HCT116 (cell line): ENCODE measurements at regions not wholly inside any gene's neighbourhood (a gene's known extent, or its start where the extent isn't known, plus 50 kb on each side); places are given as distances from the start of the nearest gene placed in this dataset.
"Not testable (repeated sequence)": the region's sequence is repeated elsewhere in the genome, so short reads cannot be mapped to it uniquely, and the experiment has no call there.

ENCODE experiments used
- ATAC-seq: fragments of 200-7000 bp; cut with Tn5 transposase; 2 replicates; pipeline ENCODE4 v1.9.1; 2020; ENCODE audit warnings: mild to moderate bottlenecking, moderate library complexity
- BruUV-seq: library from RNA; stranded (reverse); fragments of 400-500 nt; replicated peaks from 2 replicates; lab custom pipeline; 2021; lab: Mats Ljungman, UMichigan
- CTCF ChIA-PET: fragments of 300-600 bp; sonication (Branson Sonifier 250); formaldehyde crosslinking; loops from one replicate; lab custom pipeline; 2021; ENCODE audit warnings: antibody characterized with exemption; lab: Charles Lee
- POLR2A ChIA-PET: fragments of 300-600, 350-600 bp; sonication (Branson Sonifier 250); formaldehyde crosslinking; loops from one replicate; lab custom pipeline; 2021; ENCODE audit warnings: antibody characterized with exemption; lab: Charles Lee
- RAD21 ChIA-PET, 2 experiments: fragments of 300-600 bp; sonication (Branson Sonifier 250); formaldehyde crosslinking; loops; one replicate each; lab custom pipeline; 2023; ENCODE audit warnings: low total read pairs in 2 of 2; ENCODE audit not compliant: uncharacterized antibody in 2 of 2, unreplicated experiment in 2 of 2, low non-redundant PET in 1 of 2; lab: Charles Lee
- DNase-seq: peaks from one replicate; pipeline ENCODE4 v3.0.0-alpha.2; 2010; ENCODE audit warnings: low read depth, low spot score
- H2AFZ ChIP-seq: fragments of 200-600 bp; shearing (Covaris generic), sonication (generic); 2 replicates; pipeline ENCODE4 v1.6.1; 2017; ENCODE audit warnings: low read depth, mixed run types, mixed read lengths, antibody characterized with exemption, low read length; ENCODE audit not compliant: poor library complexity, severe bottlenecking
- H3K27ac ChIP-seq: 2 replicates; pipeline ENCODE4 v1.5.1; 2012; ENCODE audit warnings: low read depth, low read length
- H3K27me3 ChIP-seq: fragments of 200-600 bp; sonication (generic); 2 replicates; pipeline ENCODE4 v1.6.1; 2016; ENCODE audit warnings: mixed run types, low read length, mixed read lengths; ENCODE audit not compliant: insufficient read depth
- H3K36me3 ChIP-seq, 2 experiments: fragments of 200-500 bp in 1 of 2; fragments of 200-600 bp in 1 of 2; sonication (Bioruptor generic) in 1 of 2; sonication (generic) in 1 of 2; 2 replicates each; pipeline versions ENCODE4 v1.5.1 to v1.6.1; 2014 to 2016; ENCODE audit warnings: low read length in 2 of 2, inconsistent platforms in 1 of 2, mixed read lengths in 1 of 2, mixed run types in 1 of 2; ENCODE audit not compliant: insufficient read depth in 2 of 2, control insufficient read depth in 1 of 2
- H3K4me1 ChIP-seq, 2 experiments: fragments of 200-600 bp in 1 of 2; sonication (generic) in 1 of 2; 2 replicates each; pipeline versions ENCODE4 v1.5.1 to v1.6.1; 2012 to 2017; ENCODE audit warnings: low read length in 2 of 2, inconsistent platforms in 1 of 2, mild to moderate bottlenecking in 1 of 2, mixed read lengths in 1 of 2, mixed run types in 1 of 2, moderate library complexity in 1 of 2; ENCODE audit not compliant: insufficient read depth in 2 of 2, control insufficient read depth in 1 of 2
- H3K4me2 ChIP-seq: fragments of 200-600 bp; sonication (generic); 2 replicates; pipeline ENCODE4 v1.6.1; 2017; ENCODE audit warnings: mixed run types, low read length, mixed read lengths
- H3K4me3 ChIP-seq, 2 experiments: fragments of 200-600 bp in 1 of 2; sonication (generic) in 1 of 2; replicated peaks in 1 of 2; 2 replicates each; pipeline ENCODE4 v1.5.1; 2011 to 2016; ENCODE audit warnings: low read length in 2 of 2, control low read depth in 1 of 2, low read depth in 1 of 2, mild to moderate bottlenecking in 1 of 2, mixed read lengths in 1 of 2, mixed run types in 1 of 2
- H3K79me2 ChIP-seq: fragments of 200-600 bp; sonication (generic); 2 replicates; pipeline ENCODE4 v1.6.1; 2017; ENCODE audit warnings: mild to moderate bottlenecking, mixed run types, low read length, moderate library complexity, mixed read lengths; ENCODE audit not compliant: insufficient read depth
- H3K9ac ChIP-seq: fragments of 200-600 bp; sonication (generic); 2 replicates; pipeline ENCODE4 v1.6.1; 2016; ENCODE audit warnings: low read length, mixed read lengths
- H3K9me2 ChIP-seq: fragments of 200-600 bp; sonication (generic), shearing (Covaris generic); 2 replicates; pipeline ENCODE4 v1.6.1; 2017; ENCODE audit warnings: mixed run types, mild to moderate bottlenecking, moderate library complexity; ENCODE audit not compliant: insufficient read depth
- H3K9me3 ChIP-seq, 2 experiments: fragments of 200-500 bp in 1 of 2; fragments of 200-600 bp in 1 of 2; sonication (Bioruptor generic) in 1 of 2; sonication (generic) in 1 of 2; 2 replicates each; pipeline ENCODE4 v1.6.1; 2014 to 2017; ENCODE audit warnings: low read length in 2 of 2, mixed read lengths in 2 of 2, inconsistent platforms in 1 of 2, low read depth in 1 of 2, mild to moderate bottlenecking in 1 of 2, mixed run types in 1 of 2, moderate library complexity in 1 of 2; ENCODE audit not compliant: control insufficient read depth in 1 of 2, insufficient read depth in 1 of 2
- H4K20me1 ChIP-seq: fragments of 200-600 bp; sonication (generic), shearing (Covaris generic); 2 replicates; pipeline ENCODE4 v1.6.1; 2017; ENCODE audit warnings: mixed run types, mild to moderate bottlenecking, moderate library complexity; ENCODE audit not compliant: insufficient read depth
- EZH2 ChIP-seq: fragments of 200-600 bp; sonication (generic); IDR thresholded peaks from 2 replicates; pipeline ENCODE4 v1.6.1; 2017; ENCODE audit warnings: antibody characterized with exemption, mixed run types
- FOSL1 ChIP-seq: IDR thresholded peaks from 2 replicates; pipeline ENCODE4 v1.6.1; 2012; ENCODE audit warnings: low read depth
- RAD21 ChIP-seq: IDR thresholded peaks from 2 replicates; pipeline ENCODE4 v1.6.1; 2012; ENCODE audit warnings: low read depth, mild to moderate bottlenecking
- intact Hi-C: fragments of 100-400 bp; cut with micrococcal nuclease; formaldehyde crosslinking; loops from 2 replicates; pipeline ENCODE4 v1.10.0; 2022

GRCh38 chr2:16182841-16183240, 242.5 kb downstream of the MYCN start:
- TF ChIP-seq RAD21: no peak
- no peak for DNase-seq
- no peaks in the 10 kb centered on the region for H4K20me1 ChIP-seq
- no peak overlapping the region for H2AFZ ChIP-seq
- intact Hi-C loops: no loop called here
- H3K4me2 ChIP-seq: no peak overlapping the region
- POLR2A ChIA-PET: no interaction called here
- BruUV-seq: no TSS peak
- peaks cover 7% of the 10 kb centered on the region; the same call in 1 of the 2 replicates for H3K27me3 ChIP-seq
- RAD21 ChIA-PET: no interaction called here
- H3K36me3 ChIP-seq: no peaks in the 10 kb centered on the region
- no peaks in the 10 kb centered on the region for H3K79me2 ChIP-seq
- no peak overlapping the region for H3K27ac ChIP-seq
- no peaks in the 10 kb centered on the region for H3K9me3 ChIP-seq
- CTCF ChIA-PET: no interaction called here
- H3K9ac ChIP-seq: no peak overlapping the region
- H3K4me3 ChIP-seq: no peak overlapping the region
- ATAC-seq: no peak
- H3K9me2 ChIP-seq: no peaks in the 10 kb centered on the region
- no peaks in the 10 kb centered on the region for H3K4me1 ChIP-seq

GRCh38 chr2:16182311-16182815, 242.0 kb downstream of the MYCN start:
- POLR2A ChIA-PET, DNase-seq, RAD21 ChIA-PET, H3K79me2 ChIP-seq, H3K9me2 ChIP-seq, H3K4me3 ChIP-seq, H3K27ac ChIP-seq, H4K20me1 ChIP-seq, H3K4me2 ChIP-seq, ATAC-seq, BruUV-seq, H2AFZ ChIP-seq, H3K9me3 ChIP-seq, H3K9ac ChIP-seq, H3K27me3 ChIP-seq, H3K4me1 ChIP-seq, CTCF ChIA-PET, intact Hi-C loops, H3K36me3 ChIP-seq: not testable (repeated sequence)

- no TSS peak for BruUV-seq
- peaks cover 3% of the 10 kb centered on the region; the same call in 1 of the 2 replicates for H3K27me3 ChIP-seq
- no peaks in the 10 kb centered on the region for H3K9me3 ChIP-seq
- POLR2A ChIA-PET: no interaction called here
- RAD21 ChIA-PET: no interaction called here
- CTCF ChIA-PET: no interaction called here
- no peak overlapping the region for H3K4me3 ChIP-seq
- no peak overlapping the region for H3K27ac ChIP-seq
- ATAC-seq: no peak
- no peak overlapping the region for H2AFZ ChIP-seq
- no peaks in the 10 kb centered on the region for H3K9me2 ChIP-seq
- H3K79me2 ChIP-seq: no peaks in the 10 kb centered on the region
- no peak overlapping the region for H3K9ac ChIP-seq
- H3K4me2 ChIP-seq: no peak overlapping the region
- no peaks in the 10 kb centered on the region for H3K4me1 ChIP-seq
- H3K36me3 ChIP-seq: no peaks in the 10 kb centered on the region
- intact Hi-C loops: no loop called here
- DNase-seq: no peak
- TF ChIP-seq RAD21: no peak
- no peak for TF ChIP-seq EZH2
- no peak for TF ChIP-seq FOSL1
- TF ChIP-seq, all 23 proteins: peak for 0
- H4K20me1 ChIP-seq: no peaks in the 10 kb centered on the region
Measured at GRCh38 chr2:16181741-16182090, 241.4 kb downstream of the MYCN start.
